ENCODE measurements at regions not wholly inside any gene's neighbourhood (a gene's known extent, or its start where the extent isn't known, plus 50 kb on each side); places are given as distances from the start of the nearest gene placed in this dataset.
A peak's percentile ranks its signal among the peaks of the same experiment; 100 is the strongest.

DNA sequence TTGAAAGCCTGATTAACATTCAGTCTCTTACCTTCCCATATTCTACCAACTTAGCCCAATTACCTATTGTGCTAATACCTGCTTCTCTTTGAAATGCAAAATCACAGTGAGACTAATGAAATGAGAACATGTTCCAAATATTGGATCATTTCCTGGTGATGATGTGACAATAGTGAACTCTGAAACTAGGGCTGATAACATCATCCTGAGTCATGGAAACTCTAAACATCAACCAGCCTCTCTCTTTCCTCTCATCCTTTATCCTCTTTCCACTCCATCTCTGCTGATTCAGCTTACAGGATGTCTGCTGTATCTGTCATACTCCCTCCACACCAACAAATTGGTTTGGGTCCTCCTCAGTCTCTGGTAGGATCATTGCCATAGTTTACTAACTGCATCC is 98.8 kb upstream of the NCKAP5 start:
- no peak for DNase-seq (ENCODE audit: low spot score)

DNA sequence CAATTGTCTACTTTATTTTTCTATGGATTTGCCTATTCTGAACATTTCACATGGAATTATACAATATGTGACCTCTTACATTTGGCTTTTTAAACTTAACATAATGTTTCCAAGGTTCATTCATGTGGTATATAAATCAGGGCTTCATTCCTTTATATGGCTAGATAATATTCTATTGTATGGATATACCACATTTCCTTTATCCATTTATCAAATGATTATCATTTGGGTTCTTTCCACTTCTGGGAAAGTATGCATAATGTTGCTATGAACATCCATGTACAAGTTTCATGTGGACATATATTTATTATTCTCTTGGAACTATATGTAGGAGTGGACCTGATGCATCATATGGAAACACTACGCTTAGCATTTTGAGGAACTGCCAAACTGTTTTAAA is 99.7 kb upstream of the NCKAP5 start:
- no peak for DNase-seq (ENCODE audit: low spot score)

- DNase-seq (ENCODE audit: low spot score): no peak
Measured at GRCh38 chr2:133668547-133668946, 100.3 kb upstream of the NCKAP5 start.

GRCh38 chr2:133673305-133673905 is 105.1 kb upstream of the NCKAP5 start:
- no peak for DNase-seq (ENCODE audit: low spot score)

DNA sequence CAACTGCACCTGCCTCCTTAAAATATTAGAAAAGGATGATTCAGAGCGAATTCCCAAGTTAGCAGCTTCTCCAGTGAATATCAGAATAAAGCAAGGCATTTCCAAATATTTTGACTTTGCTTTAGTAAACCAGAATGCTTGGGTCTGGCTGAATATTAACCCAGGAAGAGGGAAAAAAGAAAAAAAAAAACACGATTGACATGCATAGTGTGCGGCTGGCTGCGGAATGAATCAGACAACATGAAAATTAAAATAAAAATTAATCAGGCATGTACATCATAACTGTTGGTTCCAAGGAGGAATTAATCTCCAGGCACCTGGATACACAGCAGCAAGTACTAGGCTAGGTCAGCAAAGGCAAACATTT is 105.8 kb upstream of the NCKAP5 start:
- no peak for DNase-seq (ENCODE audit: low spot score)

- DNase-seq (ENCODE audit: low spot score): peak; percentile 75
Measured at GRCh38 chr2:133674433-133675331, 106.4 kb upstream of the NCKAP5 start.

GRCh38 chr2:133676392-133677130 is 108.3 kb upstream of the NCKAP5 start:
- DNase-seq (ENCODE audit: low spot score): no peak

DNA sequence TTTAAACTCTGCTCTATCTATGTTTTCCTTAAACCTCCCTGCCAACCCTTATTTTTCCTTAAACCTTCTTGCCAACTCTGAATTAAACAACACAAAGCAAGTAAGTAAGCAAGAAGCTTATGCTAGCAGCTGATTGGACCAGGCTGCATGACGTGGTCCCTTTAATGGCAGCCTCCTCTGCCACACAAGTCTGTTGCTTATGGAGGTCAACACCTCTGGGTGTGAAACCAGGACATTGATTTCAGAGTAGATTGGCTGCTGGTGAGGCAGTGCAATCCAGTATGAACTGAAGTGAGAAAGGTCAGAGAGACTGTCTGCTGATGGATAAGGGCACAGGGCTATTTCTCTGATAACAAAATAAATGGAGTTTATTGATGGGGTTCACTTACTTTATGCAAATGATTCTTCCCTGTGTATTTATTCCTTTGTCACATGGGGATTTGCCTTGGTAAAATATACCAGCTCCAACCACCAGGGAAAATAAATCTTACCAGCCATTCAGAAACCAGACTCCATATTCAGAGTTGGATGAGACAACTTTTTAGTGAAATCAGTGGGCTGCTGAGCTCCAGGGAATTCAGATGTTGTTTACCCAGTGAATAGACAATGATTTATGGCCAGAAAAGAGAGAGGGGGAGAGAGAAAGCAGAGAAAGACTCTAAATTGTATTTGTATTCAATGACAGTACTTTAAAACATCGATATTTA is 112.2 kb upstream of the NCKAP5 start:
- DNase-seq (ENCODE audit: low spot score): no peak

DNA sequence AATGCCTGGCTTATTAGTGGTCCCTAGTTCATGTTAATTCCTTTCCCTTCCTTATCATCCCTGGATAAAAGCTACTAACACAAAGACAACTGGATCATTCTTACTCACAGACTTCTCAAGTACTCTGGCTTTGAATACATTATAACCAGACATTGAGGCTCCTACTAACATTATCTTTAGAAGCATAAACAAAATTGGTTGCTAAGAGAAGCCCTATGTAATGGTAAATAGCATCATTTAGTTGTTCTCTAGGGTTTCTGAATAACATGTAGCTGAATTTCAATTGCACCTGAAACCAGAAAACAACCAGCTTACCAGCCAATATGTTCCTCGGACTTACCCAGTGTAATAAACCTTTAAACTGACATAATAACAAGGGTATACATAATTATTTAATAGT is 114.1 kb upstream of the NCKAP5 start:
- no peak for DNase-seq (ENCODE audit: low spot score)

DNA sequence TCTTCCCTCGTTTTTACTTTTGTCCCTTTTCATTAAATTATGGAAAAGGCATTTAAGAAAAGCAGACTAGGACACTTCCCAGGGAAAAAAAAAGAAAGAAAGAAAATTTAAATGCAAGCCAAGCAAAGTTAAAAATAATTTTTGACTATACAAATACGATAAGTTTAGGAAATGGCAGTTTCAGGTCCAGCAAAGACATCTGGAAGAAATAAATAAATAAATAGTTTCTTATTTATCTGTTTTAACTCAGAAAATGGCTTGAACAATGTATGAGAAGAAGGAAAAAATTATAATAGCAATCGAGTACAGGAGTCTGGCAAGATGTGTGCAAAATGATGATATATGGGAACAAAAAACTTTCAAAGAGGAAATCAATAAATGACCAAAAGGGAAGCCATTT is 114.6 kb upstream of the NCKAP5 start:
- DNase-seq (ENCODE audit: low spot score): no peak

- DNase-seq (ENCODE audit: low spot score): no peak
Measured at GRCh38 chr2:133685636-133686215, 117.5 kb upstream of the NCKAP5 start.

DNA sequence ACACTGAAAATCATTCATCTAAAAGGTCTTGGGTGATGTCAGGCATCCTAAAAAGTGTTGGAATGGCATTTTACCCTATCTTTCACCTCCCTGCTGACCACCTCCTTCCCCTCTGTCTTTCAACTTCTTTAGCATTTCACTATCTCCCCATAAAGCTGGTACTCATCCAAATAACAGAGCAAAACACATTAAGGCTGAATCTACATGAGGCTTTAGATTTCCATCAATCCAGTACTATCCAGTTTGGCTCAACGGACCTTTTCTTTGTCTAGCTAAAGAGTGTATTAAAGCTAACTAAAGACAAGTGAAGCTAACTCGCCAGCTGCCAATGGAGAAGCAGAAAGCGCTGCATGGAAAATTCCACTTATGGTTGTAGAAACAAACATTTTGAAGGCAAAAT is 122.5 kb upstream of the NCKAP5 start:
- no peak for DNase-seq (ENCODE audit: low spot score)

GRCh38 chr2:133691336-133691735 is 123.1 kb upstream of the NCKAP5 start:
- DNase-seq (ENCODE audit: low spot score): no peak

- no peak for DNase-seq (ENCODE audit: low spot score)
Measured at GRCh38 chr2:133705287-133705686, 137.0 kb upstream of the NCKAP5 start.

DNA sequence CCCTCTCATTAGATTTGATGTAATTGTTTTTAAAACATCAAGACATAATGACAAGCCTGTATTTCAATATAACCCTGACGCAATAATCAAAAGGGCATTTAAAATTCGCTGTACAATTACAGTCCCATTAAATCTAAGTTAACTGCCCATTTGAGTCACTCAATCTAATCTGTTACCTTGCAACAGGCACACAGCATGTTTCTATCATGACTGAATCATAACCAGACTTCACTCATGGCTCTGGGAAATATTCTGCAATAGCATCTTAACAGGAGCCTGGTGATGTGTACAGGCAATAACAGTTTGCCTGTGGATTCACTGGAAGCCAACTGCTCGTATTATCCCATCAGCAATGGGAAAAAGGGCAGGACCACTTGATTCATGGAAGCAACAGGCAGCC is 142.3 kb upstream of the NCKAP5 start:
- DNase-seq (ENCODE audit: low spot score): no peak

- DNase-seq (ENCODE audit: low spot score): no peak
Measured at GRCh38 chr2:133711201-133711600, 142.9 kb upstream of the NCKAP5 start.

DNA sequence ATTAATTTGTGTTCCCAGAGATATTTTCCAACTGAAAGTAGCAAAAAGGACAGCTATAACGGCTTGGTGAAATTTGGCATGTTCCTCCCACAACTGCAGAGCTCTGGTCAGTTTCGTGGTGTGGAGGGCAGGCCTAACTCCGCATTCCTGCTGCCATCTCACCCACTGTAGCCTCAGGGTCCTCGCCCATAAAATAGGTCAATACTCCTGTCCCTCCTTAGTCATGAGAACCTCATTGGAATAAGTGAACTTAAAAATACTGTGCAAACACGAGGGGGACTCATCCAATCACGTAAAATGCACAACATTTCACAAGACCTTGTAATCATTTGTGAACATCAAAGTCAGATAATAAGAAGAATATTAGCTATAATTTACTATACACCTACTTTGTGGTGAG is 143.5 kb upstream of the NCKAP5 start:
- DNase-seq (ENCODE audit: low spot score): no peak

- DNase-seq (ENCODE audit: low spot score): no peak
Measured at GRCh38 chr2:133712369-133712768, 144.1 kb upstream of the NCKAP5 start.

DNA sequence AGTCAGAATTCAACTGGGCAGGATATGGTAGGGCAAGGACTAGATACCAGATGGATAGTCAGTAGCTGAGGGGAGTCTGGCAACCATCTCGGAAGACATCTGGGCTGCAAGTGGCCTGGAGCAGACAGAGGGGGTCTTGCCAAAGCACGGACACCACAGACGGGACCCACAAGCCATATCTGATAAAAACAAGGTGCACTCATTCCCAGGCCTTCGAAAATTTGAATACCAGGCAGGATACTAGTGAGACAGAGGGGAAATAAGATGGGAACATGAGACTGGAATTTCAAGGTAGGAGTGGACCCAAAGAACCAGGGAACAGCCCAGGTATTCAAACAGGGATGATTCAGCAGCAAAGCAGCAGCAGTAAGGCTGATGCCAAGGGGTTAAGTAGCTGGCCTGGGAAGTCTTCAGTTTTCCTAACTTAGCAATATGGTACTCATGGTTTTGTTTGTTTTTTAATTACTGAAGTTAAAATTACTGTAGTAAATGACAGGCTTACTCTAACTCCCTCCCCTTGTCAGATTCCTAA is 144.9 kb upstream of the NCKAP5 start:
- no peak for DNase-seq (ENCODE audit: low spot score)

DNA sequence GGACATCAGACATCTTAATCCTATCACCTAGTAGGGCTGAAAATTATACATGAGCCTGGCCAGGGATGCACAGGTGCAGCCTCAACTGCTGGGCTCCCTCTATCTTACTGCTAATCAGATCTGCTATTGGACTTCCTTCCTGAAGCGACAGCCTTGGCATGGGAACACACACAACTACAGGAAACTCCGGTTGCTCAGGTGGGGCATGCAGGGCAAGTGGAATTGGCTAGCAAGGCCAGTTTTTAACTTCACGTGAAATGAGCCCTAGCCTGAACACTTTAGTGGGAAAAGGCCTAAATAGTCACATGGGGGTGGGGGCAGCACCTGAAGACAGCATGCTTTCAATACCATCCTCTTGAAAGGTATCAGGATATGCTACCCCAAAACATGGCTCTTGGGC is 147.9 kb upstream of the NCKAP5 start:
- DNase-seq (ENCODE audit: low spot score): no peak

- no peak for DNase-seq (ENCODE audit: low spot score)
Measured at GRCh38 chr2:133717497-133717896, 149.2 kb upstream of the NCKAP5 start.

GRCh38 chr2:133718688-133719201 is 150.5 kb upstream of the NCKAP5 start:
- DNase-seq (ENCODE audit: low spot score): no peak
